ENCODE measurements at regions not wholly inside any gene's neighbourhood (a gene's known extent, or its start where the extent isn't known, plus 50 kb on each side); places are given as distances from the start of the nearest gene placed in this dataset.

GRCh38 chr13:110014719-110015118 lies 228.3 kb upstream of the IRS2 start:
- no TSS peak for BruUV-seq (replicated peaks)
- Histone ChIP-seq H3K36me3 (ENCODE audit: control insufficient read depth, insufficient read depth, low read length) (no peaks in the 10 kb centered on the region), H3K4me3 (ENCODE audit: low read depth in 2 of 2, low read length in 2 of 2) (no peak overlapping the region), H3K27ac (ENCODE audit: low read length) (no peak overlapping the region), H3K27me3 (ENCODE audit: control insufficient read depth, insufficient read depth, low read length) (no peaks in the 10 kb centered on the region), H3K4me1 (ENCODE audit: control insufficient read depth, insufficient read depth, low read length) (no peaks in the 10 kb centered on the region), H3K9me3 (ENCODE audit: control insufficient read depth, insufficient read depth, low read depth, low read length) (no peaks in the 10 kb centered on the region)
- ChIA-PET CTCF (interaction anchor here (0.7 kb wide), 1 partner anchor 360 kb away, joined by 3 read pairs; no protein-coding TSS in a partner anchor), POLR2A (no interaction called here)
- DNase-seq (ENCODE audit: low read depth, low spot score) (no peak), ATAC-seq (no peak)
- TF ChIP-seq CTCF (IDR thresholded peaks at IDR 0.05) (no peak), POLR2AphosphoS5 (IDR thresholded peaks at IDR 0.05; ENCODE audit: low read depth, low read length) (no peak), TCF7L2 (IDR thresholded peaks at IDR 0.05; ENCODE audit: low read depth, low read length) (no peak), SIN3A (IDR thresholded peaks at IDR 0.05; ENCODE audit: borderline replicate concordance, insufficient read depth, low read depth, low read length) (no peak)
- TF ChIP-seq, protein P1, sequence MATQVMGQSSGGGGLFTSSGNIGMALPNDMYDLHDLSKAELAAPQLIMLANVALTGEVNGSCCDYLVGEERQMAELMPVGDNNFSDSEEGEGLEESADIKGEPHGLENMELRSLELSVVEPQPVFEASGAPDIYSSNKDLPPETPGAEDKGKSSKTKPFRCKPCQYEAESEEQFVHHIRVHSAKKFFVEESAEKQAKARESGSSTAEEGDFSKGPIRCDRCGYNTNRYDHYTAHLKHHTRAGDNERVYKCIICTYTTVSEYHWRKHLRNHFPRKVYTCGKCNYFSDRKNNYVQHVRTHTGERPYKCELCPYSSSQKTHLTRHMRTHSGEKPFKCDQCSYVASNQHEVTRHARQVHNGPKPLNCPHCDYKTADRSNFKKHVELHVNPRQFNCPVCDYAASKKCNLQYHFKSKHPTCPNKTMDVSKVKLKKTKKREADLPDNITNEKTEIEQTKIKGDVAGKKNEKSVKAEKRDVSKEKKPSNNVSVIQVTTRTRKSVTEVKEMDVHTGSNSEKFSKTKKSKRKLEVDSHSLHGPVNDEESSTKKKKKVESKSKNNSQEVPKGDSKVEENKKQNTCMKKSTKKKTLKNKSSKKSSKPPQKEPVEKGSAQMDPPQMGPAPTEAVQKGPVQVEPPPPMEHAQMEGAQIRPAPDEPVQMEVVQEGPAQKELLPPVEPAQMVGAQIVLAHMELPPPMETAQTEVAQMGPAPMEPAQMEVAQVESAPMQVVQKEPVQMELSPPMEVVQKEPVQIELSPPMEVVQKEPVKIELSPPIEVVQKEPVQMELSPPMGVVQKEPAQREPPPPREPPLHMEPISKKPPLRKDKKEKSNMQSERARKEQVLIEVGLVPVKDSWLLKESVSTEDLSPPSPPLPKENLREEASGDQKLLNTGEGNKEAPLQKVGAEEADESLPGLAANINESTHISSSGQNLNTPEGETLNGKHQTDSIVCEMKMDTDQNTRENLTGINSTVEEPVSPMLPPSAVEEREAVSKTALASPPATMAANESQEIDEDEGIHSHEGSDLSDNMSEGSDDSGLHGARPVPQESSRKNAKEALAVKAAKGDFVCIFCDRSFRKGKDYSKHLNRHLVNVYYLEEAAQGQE (IDR thresholded peaks at IDR 0.05; ENCODE audit: insufficient read depth in 1 of 2, low read depth in 2 of 2, low read length in 1 of 2), result no peak
- in situ Hi-C loops (cut with HindIII; ENCODE audit: low pct_unique_long_range_greater_than_20kb, low sequenced_read_pairs) (no loop called here), intact Hi-C loops (cut with micrococcal nuclease; ENCODE audit: unreplicated experiment) (no loop called here)

GRCh38 chr13:110012102-110012739 lies 225.8 kb upstream of the IRS2 start:
- Histone ChIP-seq H3K4me1 (ENCODE audit: control insufficient read depth, insufficient read depth, low read length) (no peaks in the 10 kb centered on the region), H3K27ac (ENCODE audit: low read length) (no peak overlapping the region), H3K27me3 (ENCODE audit: control insufficient read depth, insufficient read depth, low read length) (no peaks in the 10 kb centered on the region), H3K36me3 (ENCODE audit: control insufficient read depth, insufficient read depth, low read length) (no peaks in the 10 kb centered on the region), H3K9me3 (ENCODE audit: control insufficient read depth, insufficient read depth, low read depth, low read length) (no peaks in the 10 kb centered on the region), H3K4me3 (ENCODE audit: low read depth in 2 of 2, low read length in 2 of 2) (no peak overlapping the region)
- in situ Hi-C loops (cut with HindIII; ENCODE audit: low pct_unique_long_range_greater_than_20kb, low sequenced_read_pairs) (no loop called here), intact Hi-C loops (cut with micrococcal nuclease; ENCODE audit: unreplicated experiment) (no loop called here)
- TF ChIP-seq CTCF (IDR thresholded peaks at IDR 0.05), result no peak
- TF ChIP-seq POLR2AphosphoS5 (IDR thresholded peaks at IDR 0.05; ENCODE audit: low read depth, low read length), result no peak
- TF ChIP-seq TCF7L2 (IDR thresholded peaks at IDR 0.05; ENCODE audit: low read depth, low read length), result no peak
- no peak for TF ChIP-seq SIN3A (IDR thresholded peaks at IDR 0.05; ENCODE audit: borderline replicate concordance, insufficient read depth, low read depth, low read length)
- TF ChIP-seq, protein P1 (IDR thresholded peaks at IDR 0.05; ENCODE audit: insufficient read depth in 1 of 2, low read depth in 2 of 2, low read length in 1 of 2), result no peak
- DNase-seq (ENCODE audit: low read depth, low spot score) (no peak), ATAC-seq (no peak)
- BruUV-seq (replicated peaks), result no TSS peak
- ChIA-PET CTCF (no interaction called here), POLR2A (no interaction called here)
